ENCODE measurements at regions not wholly inside any gene's neighbourhood (a gene's known extent, or its start where the extent isn't known, plus 50 kb on each side); places are given as distances from the start of the nearest gene placed in this dataset.

GRCh38 chr9:82549174-82549821 lies 513.6 kb downstream of the RASEF start:
- Histone ChIP-seq H3K4me1 (no peaks in the 10 kb centered on the region), H3K9me3 (no peaks in the 10 kb centered on the region), H3K27me3 (no peaks in the 10 kb centered on the region), H3K27ac (no peak overlapping the region), H3K36me3 (no peaks in the 10 kb centered on the region), H3K4me3 (no peak overlapping the region)
- no peak for TF ChIP-seq EP300 (IDR thresholded peaks at IDR 0.05)
- no peak for TF ChIP-seq POLR2AphosphoS5 (IDR thresholded peaks at IDR 0.05)
- TF ChIP-seq POLR2A (IDR thresholded peaks at IDR 0.05), result no peak
- TF ChIP-seq, protein P1, sequence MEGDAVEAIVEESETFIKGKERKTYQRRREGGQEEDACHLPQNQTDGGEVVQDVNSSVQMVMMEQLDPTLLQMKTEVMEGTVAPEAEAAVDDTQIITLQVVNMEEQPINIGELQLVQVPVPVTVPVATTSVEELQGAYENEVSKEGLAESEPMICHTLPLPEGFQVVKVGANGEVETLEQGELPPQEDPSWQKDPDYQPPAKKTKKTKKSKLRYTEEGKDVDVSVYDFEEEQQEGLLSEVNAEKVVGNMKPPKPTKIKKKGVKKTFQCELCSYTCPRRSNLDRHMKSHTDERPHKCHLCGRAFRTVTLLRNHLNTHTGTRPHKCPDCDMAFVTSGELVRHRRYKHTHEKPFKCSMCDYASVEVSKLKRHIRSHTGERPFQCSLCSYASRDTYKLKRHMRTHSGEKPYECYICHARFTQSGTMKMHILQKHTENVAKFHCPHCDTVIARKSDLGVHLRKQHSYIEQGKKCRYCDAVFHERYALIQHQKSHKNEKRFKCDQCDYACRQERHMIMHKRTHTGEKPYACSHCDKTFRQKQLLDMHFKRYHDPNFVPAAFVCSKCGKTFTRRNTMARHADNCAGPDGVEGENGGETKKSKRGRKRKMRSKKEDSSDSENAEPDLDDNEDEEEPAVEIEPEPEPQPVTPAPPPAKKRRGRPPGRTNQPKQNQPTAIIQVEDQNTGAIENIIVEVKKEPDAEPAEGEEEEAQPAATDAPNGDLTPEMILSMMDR (IDR thresholded peaks at IDR 0.05), result no peak
- 74% methylated on average over 3 of the region's 3 CpGs for WGBS
- no peak for DNase-seq (ENCODE audit: low spot score in 2 of 2)

DNA sequence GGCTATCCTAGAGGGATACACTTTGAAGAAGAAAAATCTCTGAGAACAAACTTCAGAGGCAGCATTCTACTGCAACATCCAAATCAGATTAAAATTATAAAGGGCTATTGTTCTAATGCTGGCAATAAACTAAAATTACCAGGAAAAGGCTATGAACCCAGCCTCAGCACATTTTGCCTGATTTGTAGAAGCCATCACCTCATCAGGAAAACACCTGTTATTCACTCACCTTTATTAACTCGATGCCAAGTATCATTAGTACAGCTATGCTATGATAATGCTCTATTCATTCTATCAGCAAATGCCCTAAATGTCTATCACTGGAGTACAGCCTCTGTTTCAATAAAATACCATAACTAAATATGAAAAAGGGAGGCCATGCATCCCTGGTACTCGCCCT lies 510.2 kb downstream of the RASEF start:
- whole genome bisulfite sequencing, result 60% methylated on average over 2 of the region's 2 CpGs
- Histone ChIP-seq H3K36me3 (no peaks in the 10 kb centered on the region), H3K9me3 (no peaks in the 10 kb centered on the region), H3K4me3 (no peak overlapping the region), H3K27ac (no peak overlapping the region), H3K4me1 (no peaks in the 10 kb centered on the region), H3K27me3 (no peaks in the 10 kb centered on the region)
- no peak for DNase-seq (ENCODE audit: low spot score in 2 of 2)
- TF ChIP-seq POLR2AphosphoS5 (IDR thresholded peaks at IDR 0.05), result no peak

DNA sequence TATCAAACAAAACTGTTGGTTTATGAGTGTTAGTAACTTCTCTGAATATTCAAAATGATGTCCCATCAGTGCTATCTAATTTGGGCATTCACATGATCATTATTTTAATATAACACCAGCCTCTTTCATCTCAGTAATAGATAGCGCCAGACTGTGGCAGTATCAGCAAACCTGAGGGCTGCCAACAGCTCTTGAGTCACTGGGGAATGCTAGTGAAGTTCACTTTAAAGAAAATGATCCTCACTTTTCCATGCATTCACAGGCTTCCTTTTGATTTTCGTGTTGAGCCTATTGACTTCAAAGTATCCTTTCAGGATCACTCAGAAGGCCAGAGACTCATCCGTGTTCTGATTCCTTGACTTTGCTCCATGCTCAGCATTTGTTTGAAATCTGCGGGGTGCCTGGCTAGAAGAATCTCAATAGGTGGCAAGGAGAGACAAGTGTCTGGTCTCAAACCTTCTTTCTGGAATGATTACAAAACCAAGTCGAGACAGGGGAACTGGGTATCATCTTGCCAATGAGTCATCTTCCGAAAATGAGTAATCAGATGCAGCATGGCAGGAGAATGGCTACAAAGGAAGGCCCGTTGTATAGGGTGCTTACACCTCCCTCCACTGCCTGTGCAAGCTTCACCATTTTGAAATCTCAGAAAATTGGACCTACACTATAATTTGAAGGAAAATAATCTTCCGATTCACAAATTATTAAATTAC lies 509.1 kb downstream of the RASEF start:
- 69% methylated on average over 8 of the region's 8 CpGs for WGBS
- no peak for TF ChIP-seq EP300 (IDR thresholded peaks at IDR 0.05)
- TF ChIP-seq POLR2A (IDR thresholded peaks at IDR 0.05), result no peak
- TF ChIP-seq POLR2AphosphoS5 (IDR thresholded peaks at IDR 0.05), result no peak
- TF ChIP-seq, protein P1 (IDR thresholded peaks at IDR 0.05), result no peak
- H3K4me3 ChIP-seq, result no peak overlapping the region
- H3K27me3 ChIP-seq, result no peaks in the 10 kb centered on the region
- no peak overlapping the region for H3K27ac ChIP-seq
- H3K36me3 ChIP-seq, result no peaks in the 10 kb centered on the region
- H3K9me3 ChIP-seq, result no peaks in the 10 kb centered on the region
- H3K4me1 ChIP-seq, result no peaks in the 10 kb centered on the region
- DNase-seq (ENCODE audit: low spot score in 2 of 2), result no peak

DNA sequence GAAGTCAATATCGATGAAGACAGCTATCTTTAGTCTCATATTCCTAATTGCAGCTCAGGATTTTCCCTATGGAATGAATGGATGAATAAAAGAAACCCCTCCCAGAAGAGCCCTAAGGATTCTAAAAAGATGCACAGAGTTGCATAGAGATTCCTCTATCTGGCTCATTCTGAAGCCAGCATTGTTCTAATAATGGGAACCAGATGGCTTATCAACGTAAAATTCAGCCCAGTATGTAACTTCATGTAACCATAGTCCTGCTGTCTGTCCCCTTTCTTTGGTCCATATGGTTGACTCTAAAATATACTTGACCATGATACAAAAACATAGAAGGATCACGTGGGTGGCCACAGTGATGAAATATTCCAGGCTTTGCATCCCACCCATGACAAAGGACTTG lies 508.6 kb downstream of the RASEF start:
- Histone ChIP-seq H3K9me3 (no peaks in the 10 kb centered on the region), H3K27ac (no peak overlapping the region), H3K27me3 (no peaks in the 10 kb centered on the region), H3K4me3 (no peak overlapping the region), H3K36me3 (no peaks in the 10 kb centered on the region), H3K4me1 (peaks cover 1% of the 10 kb centered on the region)
- WGBS, result 82% methylated on average over 3 of the region's 3 CpGs
- DNase-seq (ENCODE audit: low spot score in 2 of 2), result no peak
- TF ChIP-seq POLR2AphosphoS5 (IDR thresholded peaks at IDR 0.05), result no peak
- TF ChIP-seq, protein P1 (IDR thresholded peaks at IDR 0.05), result no peak
- TF ChIP-seq EP300 (IDR thresholded peaks at IDR 0.05), result no peak
- no peak for TF ChIP-seq POLR2A (IDR thresholded peaks at IDR 0.05)

- WGBS, result 63% methylated on average over 1 of the region's 1 CpG
- Histone ChIP-seq H3K36me3 (no peaks in the 10 kb centered on the region), H3K9me3 (no peaks in the 10 kb centered on the region), H3K4me1 (peaks cover 2% of the 10 kb centered on the region), H3K27ac (no peak overlapping the region), H3K27me3 (no peaks in the 10 kb centered on the region), H3K4me3 (no peak overlapping the region)
- DNase-seq (ENCODE audit: low spot score in 2 of 2), result no peak
- TF ChIP-seq EP300 (IDR thresholded peaks at IDR 0.05), result no peak
- TF ChIP-seq POLR2AphosphoS5 (IDR thresholded peaks at IDR 0.05), result no peak
- no peak for TF ChIP-seq POLR2A (IDR thresholded peaks at IDR 0.05)
- TF ChIP-seq, protein P1 (IDR thresholded peaks at IDR 0.05), result no peak
These were observed 507.9 kb downstream of the RASEF start for GRCh38 chr9:82555031-82555430.

All from suprapubic skin (tissue), 4 donors.